Adrenal gland (tissue), 9 donors: ENCODE measurements at regions not wholly inside any gene's neighbourhood (a gene's known extent, or its start where the extent isn't known, plus 50 kb on each side); places are given as distances from the start of the nearest gene placed in this dataset.
"Not testable (repeated sequence)": the region's sequence is repeated elsewhere in the genome, so short reads cannot be mapped to it uniquely, and the experiment has no call there.

Source experiments
- DNase-seq, 7 donors: peaks; one replicate each; pipeline ENCODE4 v3.0.0-alpha.2; 2019 to 2020
- H3K27ac ChIP-seq, 5 donors: fragments of 200-600 bp; sonication (generic) in 4 of 5; 1 replicate in 3 of 5; 2 replicates in 2 of 5; pipeline versions ENCODE4 v1.5.1 to v1.8.0; 2016 to 2020; ENCODE audit warnings: mild to moderate bottlenecking in 1 of 5
- H3K27me3 ChIP-seq: fragments of 200-600 bp; 2 replicates; pipeline ENCODE4 v1.8.0; 2021
- H3K36me3 ChIP-seq, 2 donors: fragments of 200-600 bp; replicated peaks in 1 of 2; 1 replicate in 1 of 2; 2 replicates in 1 of 2; pipeline versions ENCODE4 v1.5.1 to v1.8.0; 2018 to 2022
- H3K4me1 ChIP-seq, 2 donors: fragments of 200-600 bp; replicated peaks in 1 of 2; 1 replicate in 1 of 2; 2 replicates in 1 of 2; pipeline versions ENCODE4 v1.5.1 to v1.8.0; 2018 to 2021
- H3K4me3 ChIP-seq, 4 donors: fragments of 200-600 bp; sonication (generic) in 3 of 4; one replicate each; pipeline ENCODE4 v1.5.1; 2016 to 2018
- H3K9me3 ChIP-seq, 3 donors: fragments of 200-600 bp; sonication (generic) in 1 of 3; replicated peaks in 1 of 3; 1 replicate in 2 of 3; 2 replicates in 1 of 3; pipeline versions ENCODE4 v1.5.1 to v1.8.0; 2016 to 2021
- CTCF ChIP-seq, 6 experiments: fragments of 450-650 bp in 4 of 6; fragments of 200-600 bp in 2 of 6; sonication (generic) in 1 of 6; IDR thresholded peaks; 1 replicate in 5 of 6; 2 replicates in 1 of 6; pipeline versions ENCODE4 v1.5.1 to v1.8.0; 2016 to 2021; ENCODE audit warnings: antibody characterized with exemption in 6 of 6, mild to moderate bottlenecking in 2 of 6, moderate library complexity in 1 of 6
- POLR2A ChIP-seq, 2 donors: fragments of 450-650 bp; IDR thresholded peaks; one replicate each; pipeline ENCODE4 v1.6.1; 2017; ENCODE audit warnings: antibody characterized with exemption in 2 of 2, mild to moderate bottlenecking in 2 of 2, moderate library complexity in 1 of 2
- WGBS, 4 donors: extraction: QIAGEN DNeasy Blood & Tissue Kit in 2 of 4; methylation state at CpG; one replicate each; pipeline versions ENCODE4 v1.1.5 to v1.1.7; 2013 to 2017; 5-methylcytosine and 5-hydroxymethylcytosine counted together
- intact Hi-C, 2 donors: fragments of 100-400 bp; cut with DNase I; formaldehyde crosslinking; loops; one replicate each; pipeline versions ENCODE4 v1.14.1 to v1.15.0; 2022 to 2023
- donor health status: healthy with polysubstance abuse.
- donor health status: Bipolar disorder and iron deficiency.
- donor health status: DM: yes; HTN: yes; CAD: no.
- donor health status: DM: no; HTN: no; CAD: no.
- donor health status: DM: no; HTN: no; CAD: no.

GRCh38 chr11:97909614-97910399 is 1110.9 kb upstream of the CNTN5 start:
- DNase-seq, result no peak
- Histone ChIP-seq H3K27ac (no peak overlapping the region), H3K9me3 (no peaks in the 10 kb centered on the region), H3K36me3 (no peaks in the 10 kb centered on the region), H3K4me1 (no peaks in the 10 kb centered on the region), H3K4me3 (no peak overlapping the region), H3K27me3 (no peaks in the 10 kb centered on the region)
- intact Hi-C loops, result no loop called here
- TF ChIP-seq CTCF (IDR thresholded peaks at IDR 0.05), result no peak
- WGBS, 4 donors, result 48 to 58% (median 53%) methylated on average over 7 of the region's 7 CpGs

GRCh38 chr11:97912629-97913028 is 1108.1 kb upstream of the CNTN5 start:
- Histone ChIP-seq H3K36me3 (no peaks in the 10 kb centered on the region), H3K27ac (no peak overlapping the region), H3K4me3 (no peak overlapping the region), H3K4me1 (no peaks in the 10 kb centered on the region), H3K27me3 (no peaks in the 10 kb centered on the region), H3K9me3 (no peaks in the 10 kb centered on the region)
- TF ChIP-seq POLR2A (IDR thresholded peaks at IDR 0.05), result no peak
- no peak for TF ChIP-seq CTCF (IDR thresholded peaks at IDR 0.05)
- 66 to 76% (median 72%) methylated on average over 3 of the region's 3 CpGs for WGBS, 4 donors
- no peak for DNase-seq
- intact Hi-C loops, result no loop called here

- H3K4me3 ChIP-seq, H3K36me3 ChIP-seq, H3K27ac ChIP-seq, H3K4me1 ChIP-seq, DNase-seq, H3K9me3 ChIP-seq, H3K27me3 ChIP-seq, intact Hi-C loops: not testable (repeated sequence)
- 88 to 95% (median 92%) methylated on average over 10 of the region's 10 CpGs for WGBS, 4 donors
Observed at GRCh38 chr11:97922933-97923332, 1097.8 kb upstream of the CNTN5 start.

- DNase-seq, result no peak
- peaks cover 0 to 3% of the 10 kb centered on the region in 2 donors for H3K4me1 ChIP-seq
- intact Hi-C loops, result no loop called here
- no peak overlapping the region for H3K4me3 ChIP-seq
- 67 to 88% (median 76%) methylated on average over 5 of the region's 5 CpGs for WGBS, 4 donors
- H3K36me3 ChIP-seq, result no peaks in the 10 kb centered on the region
- TF ChIP-seq CTCF (IDR thresholded peaks at IDR 0.05) (no peak), POLR2A (IDR thresholded peaks at IDR 0.05) (no peak)
- H3K27ac ChIP-seq, result no peak overlapping the region
- no peaks in the 10 kb centered on the region for H3K9me3 ChIP-seq
- no peaks in the 10 kb centered on the region for H3K27me3 ChIP-seq
Observed at GRCh38 chr11:97934572-97935208, 1086.1 kb upstream of the CNTN5 start.
